T47D (cell line): ENCODE measurements at regions not wholly inside any gene's neighbourhood (a gene's known extent, or its start where the extent isn't known, plus 50 kb on each side); places are given as distances from the start of the nearest gene placed in this dataset.

Experiments used
- DNase-seq, 2 experiments: peaks; one replicate each; pipeline versions ENCODE4 v3.0.0 to v3.0.0-alpha.2; 2011 to 2012; ENCODE audit warnings: low read depth in 1 of 2, low spot score in 1 of 2
- JUND ChIP-seq: IDR thresholded peaks from 2 replicates; pipeline ENCODE4 v1.6.1; 2012; ENCODE audit warnings: low read depth
- in situ Hi-C: cut with HindIII; loops from 2 replicates; pipeline ENCODE4 v1.10.0; 2016; ENCODE audit warnings: low sequenced_read_pairs, low pct_unique_long_range_greater_than_20kb

- TF ChIP-seq JUND = no peak
- no peak for DNase-seq
- in situ Hi-C loops = no loop called here
Observed at GRCh38 chr6:105936972-105937371, 149.2 kb upstream of the PRDM1 start.

GRCh38 chr6:105935416-105935815, 150.7 kb upstream of the PRDM1 start:
- DNase-seq = no peak
- in situ Hi-C loops = no loop called here
- TF ChIP-seq JUND = no peak

GRCh38 chr6:105934708-105935107, 151.4 kb upstream of the PRDM1 start:
- in situ Hi-C loops = no loop called here
- no peak for DNase-seq
- TF ChIP-seq JUND = no peak

DNA sequence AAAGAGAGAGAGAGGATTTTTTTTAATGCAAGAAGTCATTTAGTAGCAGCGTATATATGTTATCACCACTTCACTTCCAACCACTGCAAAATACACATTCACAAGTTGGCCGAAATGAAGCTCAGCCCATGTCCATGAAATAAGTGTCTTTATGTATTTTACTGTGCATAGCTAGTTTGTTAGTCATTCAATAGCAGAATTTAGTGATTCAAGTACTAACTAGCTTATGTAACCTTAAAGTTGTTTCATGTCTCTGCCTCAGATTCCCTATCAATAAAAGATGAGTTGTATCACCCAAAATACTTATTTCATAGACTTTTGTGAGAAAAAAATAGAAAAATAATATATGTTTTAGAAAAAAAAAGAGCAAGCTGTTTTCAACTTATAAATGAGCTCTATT, 153.7 kb upstream of the PRDM1 start:
- no peak for DNase-seq
- TF ChIP-seq JUND = no peak
- in situ Hi-C loops = no loop called here

GRCh38 chr6:105929626-105930025, 156.5 kb upstream of the PRDM1 start:
- no peak for TF ChIP-seq JUND
- in situ Hi-C loops = no loop called here
- DNase-seq = no peak

- DNase-seq = no peak
- TF ChIP-seq JUND = no peak
- in situ Hi-C loops = no loop called here
Observed at GRCh38 chr6:105926318-105926717, 159.8 kb upstream of the PRDM1 start.

DNA sequence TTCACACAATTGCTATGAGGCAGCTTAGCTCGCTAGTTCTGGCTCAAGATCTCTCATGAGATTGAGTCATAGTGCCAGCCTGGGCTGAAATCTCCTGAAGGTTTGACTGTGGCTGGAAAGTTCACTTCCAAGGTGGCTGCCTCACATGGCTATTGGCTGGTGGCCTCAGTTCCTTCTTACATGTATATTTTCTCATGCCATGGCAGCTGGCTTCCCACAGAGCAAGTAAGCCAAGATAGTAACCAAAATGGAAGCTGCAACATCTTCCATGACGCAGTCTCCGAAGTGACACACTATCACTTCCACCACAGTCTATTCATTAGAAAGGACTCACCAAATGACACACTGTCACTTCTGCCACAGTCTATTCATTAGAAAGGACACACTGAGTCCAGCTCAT, 160.4 kb upstream of the PRDM1 start:
- in situ Hi-C loops = no loop called here
- DNase-seq = no peak
- no peak for TF ChIP-seq JUND

- no peak for DNase-seq
- no peak for TF ChIP-seq JUND
- in situ Hi-C loops = no loop called here
Observed at GRCh38 chr6:105921781-105922180, 164.4 kb upstream of the PRDM1 start.

DNA sequence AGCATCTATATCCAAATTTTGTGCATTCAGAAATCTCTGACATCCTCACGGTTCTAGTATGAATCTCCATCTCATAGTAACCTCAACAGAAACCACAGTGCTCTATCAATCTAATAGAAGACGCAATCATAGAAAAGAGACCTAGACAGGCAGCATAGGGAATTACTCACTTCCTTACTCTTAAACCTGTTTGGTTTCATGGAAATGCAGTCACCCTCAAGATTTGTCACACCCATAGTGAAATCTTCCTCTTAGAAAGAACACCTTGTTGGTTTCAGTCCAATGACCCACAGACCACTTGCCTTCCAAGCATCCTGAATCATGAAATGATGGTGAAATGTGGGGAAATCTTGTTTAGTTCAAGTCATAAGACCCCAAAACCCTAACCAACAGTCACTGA, 166.1 kb upstream of the PRDM1 start:
- no peak for TF ChIP-seq JUND
- in situ Hi-C loops = no loop called here
- no peak for DNase-seq

- no peak for TF ChIP-seq JUND
- in situ Hi-C loops = no loop called here
- DNase-seq = no peak
Observed at GRCh38 chr6:105917038-105917695, 169.0 kb upstream of the PRDM1 start.

- no peak for DNase-seq
- no peak for TF ChIP-seq JUND
- in situ Hi-C loops = no loop called here
Observed at GRCh38 chr6:105911106-105911629, 175.0 kb upstream of the PRDM1 start.

DNA sequence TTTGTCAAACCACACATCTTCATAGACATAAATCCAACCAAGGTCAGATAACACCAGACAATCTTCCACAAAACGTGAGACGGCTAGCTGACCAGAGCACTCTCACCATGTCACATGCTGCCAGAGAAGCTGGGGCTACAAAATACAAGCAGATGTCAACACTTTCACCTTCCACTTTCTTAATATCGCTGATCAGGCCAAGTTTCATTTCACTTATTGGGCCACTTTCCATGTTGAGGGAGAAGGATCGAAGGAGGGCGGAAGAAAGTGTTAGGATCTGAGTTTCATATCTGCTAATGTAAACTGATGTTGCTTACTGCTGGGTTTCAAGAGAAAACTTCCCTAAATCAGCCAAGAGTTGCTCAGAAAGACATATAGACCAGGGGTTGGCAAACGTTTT, 177.0 kb upstream of the PRDM1 start:
- TF ChIP-seq JUND = no peak
- in situ Hi-C loops = no loop called here
- DNase-seq = no peak

GRCh38 chr6:105907991-105908390, 178.1 kb upstream of the PRDM1 start:
- in situ Hi-C loops = no loop called here
- TF ChIP-seq JUND = no peak
- DNase-seq = no peak

DNA sequence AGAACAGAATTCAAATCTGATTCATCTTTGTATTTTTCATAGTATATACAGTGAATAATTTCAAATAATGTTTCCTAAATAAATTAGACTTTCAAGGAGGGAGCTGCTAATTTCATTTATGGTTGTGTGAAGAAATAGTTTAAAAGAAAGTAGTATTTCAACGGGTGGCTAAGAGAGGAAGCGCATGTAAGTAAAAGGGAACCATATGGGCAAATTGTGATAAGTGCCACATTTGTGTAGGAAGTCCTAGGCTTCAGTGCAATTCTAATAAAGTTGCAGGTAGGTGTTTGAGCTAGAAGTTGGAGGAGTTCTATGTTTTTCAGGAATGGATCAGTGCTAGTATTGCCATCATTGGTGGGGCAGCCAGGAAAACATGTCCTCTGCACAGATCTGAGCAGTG, 178.8 kb upstream of the PRDM1 start:
- TF ChIP-seq JUND = no peak
- in situ Hi-C loops = no loop called here
- DNase-seq = no peak
